Adrenal gland (tissue), 9 donors: ENCODE measurements at regions not wholly inside any gene's neighbourhood (a gene's known extent, or its start where the extent isn't known, plus 50 kb on each side); places are given as distances from the start of the nearest gene placed in this dataset.

ENCODE experiments used
- DNase-seq, 7 donors: peaks; one replicate each; pipeline ENCODE4 v3.0.0-alpha.2; 2019 to 2020
- H3K27ac ChIP-seq, 5 donors: fragments of 200-600 bp; sonication (generic) in 4 of 5; 1 replicate in 3 of 5; 2 replicates in 2 of 5; pipeline versions ENCODE4 v1.5.1 to v1.8.0; 2016 to 2020; ENCODE audit warnings: mild to moderate bottlenecking in 1 of 5
- H3K27me3 ChIP-seq: fragments of 200-600 bp; 2 replicates; pipeline ENCODE4 v1.8.0; 2021
- H3K36me3 ChIP-seq, 2 donors: fragments of 200-600 bp; replicated peaks in 1 of 2; 1 replicate in 1 of 2; 2 replicates in 1 of 2; pipeline versions ENCODE4 v1.5.1 to v1.8.0; 2018 to 2022
- H3K4me1 ChIP-seq, 2 donors: fragments of 200-600 bp; replicated peaks in 1 of 2; 1 replicate in 1 of 2; 2 replicates in 1 of 2; pipeline versions ENCODE4 v1.5.1 to v1.8.0; 2018 to 2021
- H3K4me3 ChIP-seq, 4 donors: fragments of 200-600 bp; sonication (generic) in 3 of 4; one replicate each; pipeline ENCODE4 v1.5.1; 2016 to 2018
- H3K9me3 ChIP-seq, 3 donors: fragments of 200-600 bp; sonication (generic) in 1 of 3; replicated peaks in 1 of 3; 1 replicate in 2 of 3; 2 replicates in 1 of 3; pipeline versions ENCODE4 v1.5.1 to v1.8.0; 2016 to 2021
- CTCF ChIP-seq, 6 experiments: fragments of 450-650 bp in 4 of 6; fragments of 200-600 bp in 2 of 6; sonication (generic) in 1 of 6; IDR thresholded peaks; 1 replicate in 5 of 6; 2 replicates in 1 of 6; pipeline versions ENCODE4 v1.5.1 to v1.8.0; 2016 to 2021; ENCODE audit warnings: antibody characterized with exemption in 6 of 6, mild to moderate bottlenecking in 2 of 6, moderate library complexity in 1 of 6
- POLR2A ChIP-seq, 2 donors: fragments of 450-650 bp; IDR thresholded peaks; one replicate each; pipeline ENCODE4 v1.6.1; 2017; ENCODE audit warnings: antibody characterized with exemption in 2 of 2, mild to moderate bottlenecking in 2 of 2, moderate library complexity in 1 of 2
- WGBS, 4 donors: extraction: QIAGEN DNeasy Blood & Tissue Kit in 2 of 4; methylation state at CpG; one replicate each; pipeline versions ENCODE4 v1.1.5 to v1.1.7; 2013 to 2017; 5-methylcytosine and 5-hydroxymethylcytosine counted together
- intact Hi-C, 2 donors: fragments of 100-400 bp; cut with DNase I; formaldehyde crosslinking; loops; one replicate each; pipeline versions ENCODE4 v1.14.1 to v1.15.0; 2022 to 2023
- donor health status: healthy with polysubstance abuse.
- donor health status: Bipolar disorder and iron deficiency.
- donor health status: DM: yes; HTN: yes; CAD: no.
- donor health status: DM: no; HTN: no; CAD: no.
- donor health status: DM: no; HTN: no; CAD: no.

DNA sequence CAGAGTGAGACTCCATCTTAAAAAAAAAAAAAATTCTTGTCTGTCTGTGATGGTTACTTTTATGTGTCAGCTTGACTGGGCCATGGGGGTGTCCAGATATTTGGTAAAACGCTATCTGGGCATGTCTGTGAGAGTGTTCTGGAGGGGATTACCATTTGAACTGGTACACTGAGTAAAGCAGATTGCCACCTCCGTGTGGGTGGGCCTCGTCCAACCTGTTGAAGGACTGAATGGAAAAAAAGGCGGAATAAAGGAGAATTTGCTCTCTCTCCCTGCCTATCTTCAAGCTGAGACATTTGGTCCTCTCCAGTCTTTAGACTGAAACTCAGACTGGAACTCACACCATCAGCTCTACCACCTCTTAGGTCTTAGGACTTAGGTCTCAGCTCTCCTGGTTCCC is 82.8 kb downstream of the MIS18A start:
- Histone ChIP-seq H3K36me3 (no peaks in the 10 kb centered on the region), H3K27me3 (no peaks in the 10 kb centered on the region), H3K9me3 (no peaks in the 10 kb centered on the region), H3K4me3 (no peak overlapping the region), H3K4me1 (no peaks in the 10 kb centered on the region), H3K27ac (no peak overlapping the region)
- intact Hi-C loops = no loop called here
- whole genome bisulfite sequencing, 4 donors = 72 to 88% (median 82%) methylated on average over 4 of the region's 4 CpGs
- no peak for DNase-seq
- TF ChIP-seq CTCF (IDR thresholded peaks at IDR 0.05) (no peak), POLR2A (IDR thresholded peaks at IDR 0.05) (no peak)

DNA sequence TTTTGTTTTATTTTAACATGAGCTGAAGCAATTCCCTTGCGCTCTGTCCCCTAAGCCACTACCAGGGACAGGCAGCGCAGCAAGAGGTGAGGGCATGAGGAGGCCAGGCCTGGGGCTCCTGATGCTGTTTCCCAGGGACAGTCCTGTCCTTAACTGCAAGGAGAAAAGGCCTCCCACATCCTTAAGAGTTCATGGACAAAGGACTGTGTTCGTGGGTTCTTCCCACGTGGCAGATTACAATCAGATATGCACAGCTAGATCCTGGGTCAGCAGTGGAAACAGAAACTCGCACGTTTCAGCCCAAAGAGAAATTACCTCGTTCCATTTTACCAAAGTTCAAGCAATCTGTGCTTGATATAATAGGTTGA is 85.8 kb downstream of the MIS18A start:
- Histone ChIP-seq H3K9me3 (no peaks in the 10 kb centered on the region), H3K4me1 (no peaks in the 10 kb centered on the region), H3K27me3 (no peaks in the 10 kb centered on the region), H3K4me3 (no peak overlapping the region), H3K27ac (no peak overlapping the region), H3K36me3 (no peaks in the 10 kb centered on the region)
- peak in 1 of 7 donors; percentile 10 for DNase-seq
- intact Hi-C loops = no loop called here
- WGBS, 4 donors = 77 to 84% (median 79%) methylated on average over 7 of the region's 7 CpGs
- no peak for TF ChIP-seq POLR2A (IDR thresholded peaks at IDR 0.05)
- TF ChIP-seq CTCF (IDR thresholded peaks at IDR 0.05) = no peak

DNA sequence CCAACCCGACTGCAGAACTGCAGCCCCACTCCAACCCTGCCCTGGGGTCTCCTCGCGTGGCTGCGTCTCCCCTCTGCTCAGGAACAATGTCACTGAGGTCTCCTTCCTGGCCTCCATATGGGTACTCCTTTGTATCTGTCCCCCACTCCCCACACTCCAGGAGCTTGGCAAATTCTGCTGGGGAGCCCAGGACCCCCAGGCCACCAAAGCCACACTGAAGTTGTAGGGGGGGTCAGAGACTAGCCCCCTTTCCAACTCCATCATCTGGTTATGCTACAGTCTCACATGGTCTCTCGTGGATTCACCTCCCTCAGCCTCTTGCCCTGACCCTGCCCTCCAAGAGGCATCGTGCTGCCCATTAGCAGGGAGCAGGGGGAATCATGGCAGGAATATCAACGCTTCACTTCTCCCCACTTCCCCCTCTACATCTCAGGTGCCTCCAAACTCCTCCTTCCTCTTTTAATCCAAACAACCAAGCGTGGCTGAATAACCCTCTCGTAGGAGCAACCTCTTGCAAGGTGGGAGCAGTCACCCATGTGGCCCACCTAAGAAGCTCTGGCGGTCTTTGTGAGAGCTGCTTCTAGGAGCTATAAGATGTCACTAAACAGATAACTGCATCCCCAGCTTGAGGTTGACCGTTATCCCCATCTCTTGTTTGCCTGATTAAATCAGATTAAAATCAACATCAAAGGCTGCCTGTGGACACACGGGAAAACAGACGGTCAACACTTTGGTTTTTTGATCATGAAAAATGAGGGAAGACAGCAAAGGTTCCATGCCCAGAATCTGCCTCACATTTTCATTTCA is 86.4 kb downstream of the MIS18A start:
- intact Hi-C loops = no loop called here
- no peak overlapping the region for H3K27ac ChIP-seq
- no peak for TF ChIP-seq POLR2A (IDR thresholded peaks at IDR 0.05)
- no peak for TF ChIP-seq CTCF (IDR thresholded peaks at IDR 0.05)
- peak in 1 of 7 donors; percentile 7 for DNase-seq
- H3K36me3 ChIP-seq = no peaks in the 10 kb centered on the region
- H3K9me3 ChIP-seq = no peaks in the 10 kb centered on the region
- H3K4me1 ChIP-seq = no peaks in the 10 kb centered on the region
- 79 to 85% (median 81%) methylated on average over 12 to 13 of the region's 13 CpGs for WGBS, 4 donors
- no peak overlapping the region for H3K4me3 ChIP-seq
- H3K27me3 ChIP-seq = no peaks in the 10 kb centered on the region

GRCh38 chr21:32190493-32191144 is 88.2 kb downstream of the MIS18A start:
- H3K9me3 ChIP-seq = no peaks in the 10 kb centered on the region
- peak in 1 of 7 donors; percentile 9 for DNase-seq
- intact Hi-C loops = no loop called here
- no peak overlapping the region for H3K4me3 ChIP-seq
- no peak overlapping the region for H3K27ac ChIP-seq
- TF ChIP-seq POLR2A (IDR thresholded peaks at IDR 0.05) (no peak), CTCF (IDR thresholded peaks at IDR 0.05) (no peak)
- H3K27me3 ChIP-seq = no peaks in the 10 kb centered on the region
- H3K4me1 ChIP-seq = no peaks in the 10 kb centered on the region
- 70 to 83% (median 76%) methylated on average over 9 of the region's 9 CpGs for WGBS, 4 donors
- no peaks in the 10 kb centered on the region for H3K36me3 ChIP-seq
